Suprapubic skin (tissue), 4 donors: ENCODE measurements at regions not wholly inside any gene's neighbourhood (a gene's known extent, or its start where the extent isn't known, plus 50 kb on each side); places are given as distances from the start of the nearest gene placed in this dataset.

ENCODE experiments used
- DNase-seq, 2 donors: peaks; one replicate each; pipeline ENCODE4 v3.0.0-alpha.2; 2019; ENCODE audit warnings: low spot score in 2 of 2
- H3K27ac ChIP-seq: fragments of 200-600 bp; sonication (generic); one replicate; pipeline ENCODE4 v1.5.1; 2019
- H3K27me3 ChIP-seq: fragments of 200-600 bp; sonication (generic); one replicate; pipeline ENCODE4 v1.5.1; 2019
- H3K36me3 ChIP-seq: fragments of 200-600 bp; sonication (generic); one replicate; pipeline ENCODE4 v1.5.1; 2019
- H3K4me1 ChIP-seq: fragments of 200-600 bp; sonication (generic); one replicate; pipeline ENCODE4 v1.5.1; 2019
- H3K4me3 ChIP-seq: fragments of 200-600 bp; sonication (generic); one replicate; pipeline ENCODE4 v1.5.1; 2019; ENCODE audit warnings: mild to moderate bottlenecking
- H3K9me3 ChIP-seq: fragments of 200-600 bp; sonication (generic); one replicate; pipeline ENCODE4 v1.5.1; 2019
- CTCF ChIP-seq, 2 donors: fragments of 200-600 bp in 1 of 2; fragments of 450-650 bp in 1 of 2; sonication (generic) in 1 of 2; IDR thresholded peaks; one replicate each; pipeline ENCODE4 v1.5.1; 2016 to 2019; ENCODE audit warnings: antibody characterized with exemption in 2 of 2, mild to moderate bottlenecking in 1 of 2, moderate library complexity in 1 of 2
- EP300 ChIP-seq: sonication (generic); formaldehyde crosslinking; IDR thresholded peaks from one replicate; pipeline ENCODE4 v1.6.1; 2017; ENCODE audit warnings: antibody characterized with exemption
- POLR2A ChIP-seq, 2 donors: fragments of 450-650 bp; IDR thresholded peaks; one replicate each; pipeline ENCODE4 v1.6.1; 2017; ENCODE audit warnings: antibody characterized with exemption in 2 of 2, mild to moderate bottlenecking in 2 of 2, moderate library complexity in 2 of 2
- POLR2AphosphoS5 ChIP-seq, 3 donors: sonication (generic); formaldehyde crosslinking; IDR thresholded peaks; one replicate each; pipeline ENCODE4 v1.6.1; 2017; ENCODE audit warnings: antibody characterized with exemption in 3 of 3
- WGBS: methylation state at CpG from one replicate; pipeline ENCODE4 v1.1.5; 2018; 5-methylcytosine and 5-hydroxymethylcytosine counted together

GRCh38 chr1:186511761-186512637 is 51.1 kb upstream of the PDC start:
- no peaks in the 10 kb centered on the region for H3K27me3 ChIP-seq
- DNase-seq, result no peak
- H3K4me3 ChIP-seq, result no peak overlapping the region
- H3K36me3 ChIP-seq, result no peaks in the 10 kb centered on the region
- WGBS, result 73% methylated on average over 10 of the region's 14 CpGs
- no peaks in the 10 kb centered on the region for H3K4me1 ChIP-seq
- no peak overlapping the region for H3K27ac ChIP-seq
- TF ChIP-seq EP300 (no peak), POLR2AphosphoS5 (IDR thresholded peaks at IDR 0.05) (no peak), POLR2A (IDR thresholded peaks at IDR 0.05) (no peak), CTCF (IDR thresholded peaks at IDR 0.05) (no peak)
- H3K9me3 ChIP-seq, result no peaks in the 10 kb centered on the region
